A673 (cell line): ENCODE measurements at regions not wholly inside any gene's neighbourhood (a gene's known extent, or its start where the extent isn't known, plus 50 kb on each side); places are given as distances from the start of the nearest gene placed in this dataset.
A peak's percentile ranks its signal among the peaks of the same experiment; 100 is the strongest.

ENCODE experiments used
- BruUV-seq: library from RNA; stranded (reverse); fragments of 400-500 nt; replicated peaks from 2 replicates; lab custom pipeline; 2021; lab: Mats Ljungman, UMichigan
- CTCF ChIA-PET: fragments of 300-600 bp; sonication (Branson Sonifier 250); formaldehyde crosslinking; loops from one replicate; lab custom pipeline; 2022; ENCODE audit warnings: antibody characterized with exemption; lab: Charles Lee
- POLR2A ChIA-PET: fragments of 300-600 bp; sonication (Branson Sonifier 250); formaldehyde crosslinking; loops from one replicate; lab custom pipeline; 2022; ENCODE audit warnings: antibody characterized with exemption; ENCODE audit not compliant: low non-redundant PET; lab: Charles Lee
- DNase-seq: peaks from one replicate; pipeline ENCODE4 v3.0.0-alpha.2; 2015; ENCODE audit warnings: low spot score
- H3K27ac ChIP-seq: fragments of 200-600 bp; sonication (generic); 2 replicates; pipeline ENCODE4 v1.5.1; 2016; ENCODE audit warnings: mixed run types, low read depth, mild to moderate bottlenecking, mixed read lengths, antibody characterized with exemption, low read length; ENCODE audit not compliant: poor library complexity, severe bottlenecking
- H3K27me3 ChIP-seq: fragments of 200-600 bp; sonication (generic); replicated peaks from 2 replicates; pipeline ENCODE4 v1.6.1; 2017; ENCODE audit warnings: mixed run types, low read depth, mild to moderate bottlenecking, mixed read lengths, antibody characterized with exemption, low read length; ENCODE audit not compliant: insufficient read depth, poor library complexity
- H3K36me3 ChIP-seq: fragments of 200-600 bp; sonication (generic); 2 replicates; pipeline ENCODE4 v1.6.1; 2016; ENCODE audit warnings: mixed run types, mild to moderate bottlenecking, mixed read lengths, antibody characterized with exemption, low read length; ENCODE audit not compliant: insufficient read depth, poor library complexity, severe bottlenecking
- H3K4me1 ChIP-seq: fragments of 200-600 bp; sonication (generic); 2 replicates; pipeline ENCODE4 v1.6.1; 2017; ENCODE audit warnings: mixed run types, mild to moderate bottlenecking, mixed read lengths, antibody characterized with exemption, low read length; ENCODE audit not compliant: insufficient read depth, poor library complexity, severe bottlenecking
- H3K4me3 ChIP-seq: fragments of 200-600 bp; sonication (generic); 2 replicates; pipeline ENCODE4 v1.5.1; 2016; ENCODE audit warnings: low read depth, mixed run types, mild to moderate bottlenecking, mixed read lengths, low read length; ENCODE audit not compliant: poor library complexity, severe bottlenecking
- H3K9me3 ChIP-seq: fragments of 200-600 bp; sonication (generic); 2 replicates; pipeline ENCODE4 v1.6.1; 2016; ENCODE audit warnings: mixed run types, low read depth, mild to moderate bottlenecking, mixed read lengths, antibody characterized with exemption, low read length; ENCODE audit not compliant: poor library complexity, severe bottlenecking
- EZH2 ChIP-seq: fragments of 200-600 bp; sonication (generic); IDR thresholded peaks from 2 replicates; pipeline ENCODE4 v1.6.1; 2017; ENCODE audit warnings: borderline replicate concordance, low read depth, mild to moderate bottlenecking, mixed read lengths, antibody characterized with exemption, low read length; ENCODE audit not compliant: poor library complexity, severe bottlenecking
- intact Hi-C: fragments of 100-400 bp; cut with micrococcal nuclease; formaldehyde crosslinking; loops from one replicate; pipeline ENCODE4 v1.10.0; 2022; ENCODE audit not compliant: unreplicated experiment
- TF ChIP-seq, protein P1 (sequence below): fragments of 300-800, 200-600 bp; sonication (generic); conservative IDR thresholded peaks from 2 replicates; pipeline ENCODE4 v1.5.1; 2017; ENCODE audit warnings: low read depth, mild to moderate bottlenecking, antibody characterized with exemption, low read length, moderate library complexity, mixed read lengths

DNA sequence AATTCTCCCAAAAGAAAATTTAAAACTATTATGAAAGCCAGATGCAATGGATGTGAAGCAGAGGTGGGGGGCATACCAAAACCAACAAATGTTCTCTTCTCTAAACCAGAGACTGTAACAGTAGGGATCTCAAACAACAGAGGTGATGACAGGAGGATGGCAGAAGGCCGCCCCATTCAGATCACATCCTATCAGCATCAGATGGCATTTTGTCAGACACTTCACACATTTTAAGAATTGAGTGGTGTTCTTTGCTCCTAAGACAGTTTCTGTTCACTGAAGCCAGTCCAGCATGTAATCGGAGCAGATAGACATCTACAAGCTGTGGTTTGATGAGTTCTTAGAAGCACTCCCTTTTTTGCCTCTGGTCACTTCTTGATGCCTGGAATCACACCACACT is 59.6 kb upstream of the SRRM4 start:
- intact Hi-C loops = no loop called here
- Histone ChIP-seq H3K27ac (no peak overlapping the region), H3K27me3 (peaks cover 11% of the 10 kb centered on the region), H3K36me3 (no peaks in the 10 kb centered on the region), H3K4me3 (no peak overlapping the region), H3K9me3 (no peaks in the 10 kb centered on the region), H3K4me1 (no peaks in the 10 kb centered on the region)
- BruUV-seq = no TSS peak
- no peak for TF ChIP-seq EZH2
- TF ChIP-seq, protein P1, sequence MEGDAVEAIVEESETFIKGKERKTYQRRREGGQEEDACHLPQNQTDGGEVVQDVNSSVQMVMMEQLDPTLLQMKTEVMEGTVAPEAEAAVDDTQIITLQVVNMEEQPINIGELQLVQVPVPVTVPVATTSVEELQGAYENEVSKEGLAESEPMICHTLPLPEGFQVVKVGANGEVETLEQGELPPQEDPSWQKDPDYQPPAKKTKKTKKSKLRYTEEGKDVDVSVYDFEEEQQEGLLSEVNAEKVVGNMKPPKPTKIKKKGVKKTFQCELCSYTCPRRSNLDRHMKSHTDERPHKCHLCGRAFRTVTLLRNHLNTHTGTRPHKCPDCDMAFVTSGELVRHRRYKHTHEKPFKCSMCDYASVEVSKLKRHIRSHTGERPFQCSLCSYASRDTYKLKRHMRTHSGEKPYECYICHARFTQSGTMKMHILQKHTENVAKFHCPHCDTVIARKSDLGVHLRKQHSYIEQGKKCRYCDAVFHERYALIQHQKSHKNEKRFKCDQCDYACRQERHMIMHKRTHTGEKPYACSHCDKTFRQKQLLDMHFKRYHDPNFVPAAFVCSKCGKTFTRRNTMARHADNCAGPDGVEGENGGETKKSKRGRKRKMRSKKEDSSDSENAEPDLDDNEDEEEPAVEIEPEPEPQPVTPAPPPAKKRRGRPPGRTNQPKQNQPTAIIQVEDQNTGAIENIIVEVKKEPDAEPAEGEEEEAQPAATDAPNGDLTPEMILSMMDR = no peak
- CTCF ChIA-PET = no interaction called here
- no peak for DNase-seq
- POLR2A ChIA-PET = no interaction called here

DNA sequence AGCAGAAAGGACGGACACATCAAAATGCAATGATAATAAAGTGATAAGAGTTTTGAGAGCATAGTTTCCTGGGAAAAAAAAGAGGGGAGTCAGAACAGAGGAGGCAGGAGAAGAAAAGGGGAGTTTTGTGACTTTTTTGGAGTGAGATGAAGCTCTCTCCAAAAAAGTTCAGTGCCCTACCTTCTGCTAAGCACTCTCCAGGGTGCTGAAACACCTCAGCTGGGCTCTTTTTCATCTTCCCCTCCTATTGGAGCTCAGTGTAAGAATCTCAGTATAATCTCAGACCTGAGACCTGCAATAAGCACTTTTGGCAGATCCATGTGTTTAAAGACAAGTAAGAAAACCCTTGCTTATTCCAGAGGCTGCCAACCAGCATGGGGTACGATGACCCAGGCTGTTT is 58.9 kb upstream of the SRRM4 start:
- ChIA-PET CTCF (no interaction called here), POLR2A (no interaction called here)
- Histone ChIP-seq H3K27me3 (peaks cover 5% of the 10 kb centered on the region), H3K9me3 (no peaks in the 10 kb centered on the region), H3K4me1 (no peaks in the 10 kb centered on the region), H3K36me3 (no peaks in the 10 kb centered on the region), H3K27ac (no peak overlapping the region), H3K4me3 (no peak overlapping the region)
- TF ChIP-seq, protein P1 = no peak
- TF ChIP-seq EZH2 = no peak
- intact Hi-C loops = no loop called here
- peak; percentile 3 for DNase-seq
- BruUV-seq = no TSS peak

DNA sequence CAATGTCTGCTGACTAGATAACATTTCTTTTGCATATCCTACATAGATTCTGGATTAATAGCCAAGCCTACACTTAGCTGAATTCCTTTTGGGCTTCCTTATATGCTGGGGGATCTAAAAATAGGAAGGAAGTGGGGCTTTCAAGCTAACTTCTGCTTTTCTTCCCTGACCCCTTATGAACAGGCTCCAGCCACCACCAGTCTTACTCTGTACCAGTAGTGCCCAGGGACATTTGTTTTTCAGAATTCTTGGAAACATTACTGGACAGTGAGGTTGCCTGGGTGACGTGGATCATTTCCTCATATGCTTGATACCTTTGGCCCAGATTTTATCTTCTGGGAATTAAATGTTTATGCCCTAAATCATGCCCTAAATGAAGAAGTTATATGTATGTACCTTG is 55.9 kb upstream of the SRRM4 start:
- H3K36me3 ChIP-seq = no peaks in the 10 kb centered on the region
- no peaks in the 10 kb centered on the region for H3K4me1 ChIP-seq
- no peak for DNase-seq
- intact Hi-C loops = no loop called here
- CTCF ChIA-PET = no interaction called here
- H3K27ac ChIP-seq = no peak overlapping the region
- BruUV-seq = no TSS peak
- TF ChIP-seq, protein P1 = no peak
- TF ChIP-seq EZH2 = no peak
- H3K27me3 ChIP-seq = no peaks in the 10 kb centered on the region
- no peak overlapping the region for H3K4me3 ChIP-seq
- POLR2A ChIA-PET = no interaction called here
- H3K9me3 ChIP-seq = no peaks in the 10 kb centered on the region
